Activated T-helper 1 cell treated with anti-CD3 and anti-CD28 coated beads, Interleukin-12 subunit alpha, Interleukin-12 subunit beta, Interleukin-2, Interleukin-4 antibody, amounts not matched to agents 30 ng/mL and 10 ng/mL and 1 ng/mL, durations not matched to agents 14 hours and 24 hours and 36 hours (primary cell): ENCODE measurements at regions not wholly inside any gene's neighbourhood (a gene's known extent, or its start where the extent isn't known, plus 50 kb on each side); places are given as distances from the start of the nearest gene placed in this dataset.
"Not testable (repeated sequence)": the region's sequence is repeated elsewhere in the genome, so short reads cannot be mapped to it uniquely, and the experiment has no call there.

Source experiments
- DNase-seq: peaks from one replicate; pipeline ENCODE4 v3.0.0; 2021; ENCODE audit warnings: low spot score
- H3K27ac Mint-ChIP-seq: one replicate; pipeline ENCODE4 v1.8.0; 2021; ENCODE audit warnings: mild to moderate bottlenecking, mixed read lengths
- H3K27me3 Mint-ChIP-seq: one replicate; pipeline ENCODE4 v1.8.0; 2022; ENCODE audit warnings: mild to moderate bottlenecking, moderate library complexity, mixed read lengths; ENCODE audit not compliant: insufficient read depth
- H3K36me3 Mint-ChIP-seq: one replicate; pipeline ENCODE4 v1.8.0; 2021; ENCODE audit warnings: low read depth, mixed read lengths
- H3K4me1 Mint-ChIP-seq: one replicate; pipeline ENCODE4 v1.8.0; 2021; ENCODE audit warnings: low read depth, mixed read lengths
- H3K4me3 Mint-ChIP-seq: one replicate; pipeline ENCODE4 v1.8.0; 2021; ENCODE audit warnings: mild to moderate bottlenecking, moderate library complexity, mixed read lengths
- H3K9me3 Mint-ChIP-seq: one replicate; pipeline ENCODE4 v1.8.0; 2021; ENCODE audit warnings: mixed read lengths
- intact Hi-C: fragments of 100-400 bp; cut with micrococcal nuclease; formaldehyde crosslinking; loops from one replicate; pipeline ENCODE4 v1.15.1; 2024

DNA sequence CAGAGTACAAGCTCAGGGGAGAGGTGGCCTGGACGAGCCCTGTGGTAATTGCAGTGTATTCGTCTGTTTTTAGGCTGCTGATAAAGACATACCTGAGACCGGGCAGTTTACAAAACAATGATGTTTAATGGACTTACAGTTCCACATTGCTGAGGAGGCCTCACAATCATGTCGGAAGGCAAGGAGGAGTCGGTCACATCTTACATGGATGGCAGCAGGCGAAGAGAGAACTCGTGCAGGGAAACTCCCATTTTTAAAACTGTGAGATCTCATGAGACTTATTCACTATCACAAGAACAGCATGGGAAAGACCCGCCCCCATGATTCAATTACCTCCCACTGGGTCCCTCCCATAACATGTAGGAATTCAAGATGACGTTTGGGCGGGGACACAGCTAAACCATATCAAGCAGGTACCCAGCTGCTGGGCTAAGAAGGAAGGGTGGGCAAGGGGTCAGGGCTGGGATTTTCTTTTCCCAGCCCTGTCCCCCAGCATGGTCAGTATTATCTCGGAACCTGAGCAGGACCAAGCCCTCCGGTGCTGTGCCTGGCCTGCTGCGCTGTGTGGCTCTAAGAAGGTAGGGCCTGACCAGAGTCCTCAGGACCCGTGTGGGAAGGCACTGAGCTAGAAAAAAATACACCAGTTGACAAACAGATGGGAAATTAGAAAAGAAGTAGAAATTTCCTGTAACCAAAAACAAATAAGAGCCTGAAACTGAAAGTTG, 78.6 kb upstream of the SH3BP4 start:
- no peak overlapping the region for H3K4me3 Mint-ChIP-seq
- DNase-seq = no peak
- H3K9me3 Mint-ChIP-seq = no peaks in the 10 kb centered on the region
- H3K4me1 Mint-ChIP-seq = peaks cover 4% of the 10 kb centered on the region
- peaks cover 4% of the 10 kb centered on the region for H3K27me3 Mint-ChIP-seq
- no peak overlapping the region for H3K27ac Mint-ChIP-seq
- intact Hi-C loops = no loop called here
- no peaks in the 10 kb centered on the region for H3K36me3 Mint-ChIP-seq

DNA sequence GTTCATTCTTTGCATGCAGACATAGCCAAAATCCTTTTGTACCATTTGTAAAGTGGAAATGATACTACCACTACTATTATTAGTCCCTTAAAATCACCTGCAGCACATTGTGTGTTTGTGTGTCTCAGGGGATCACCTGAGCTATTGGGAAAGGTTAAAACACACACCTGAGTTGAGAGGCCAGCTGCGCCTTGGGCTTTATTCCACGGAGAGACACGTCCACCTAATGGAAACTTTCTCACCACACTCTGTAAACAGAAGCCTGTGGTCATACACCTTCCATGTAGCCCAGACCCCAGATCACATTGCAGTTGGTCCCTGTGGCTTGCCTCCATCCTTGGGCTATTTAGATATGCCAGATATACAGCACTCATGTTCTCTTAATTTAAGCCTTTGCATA, 81.8 kb upstream of the SH3BP4 start:
- Mint-ChIP-seq H3K4me3 (no peak overlapping the region), H3K4me1 (peaks cover 2% of the 10 kb centered on the region), H3K36me3 (no peaks in the 10 kb centered on the region), H3K27ac (no peak overlapping the region), H3K9me3 (peaks cover 9% of the 10 kb centered on the region), H3K27me3 (no peaks in the 10 kb centered on the region)
- no peak for DNase-seq
- intact Hi-C loops = no loop called here

DNA sequence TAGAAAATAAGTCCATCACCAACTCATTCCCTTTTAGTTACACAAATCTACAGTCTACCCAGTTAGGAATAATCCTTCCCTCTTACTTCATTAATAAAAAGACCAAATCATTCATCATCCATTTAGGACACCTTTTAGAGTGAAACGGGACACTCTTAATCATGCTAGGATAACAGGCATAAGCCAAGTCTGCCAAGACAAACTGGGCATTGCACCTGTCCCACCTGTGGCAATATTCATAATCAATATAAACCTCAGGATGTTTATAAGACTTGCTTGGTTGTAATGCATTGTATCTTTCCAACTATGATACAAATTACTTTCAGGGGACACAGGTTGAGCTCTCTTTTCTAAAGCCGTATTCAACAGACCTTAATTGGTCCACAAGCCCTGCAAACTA, 82.7 kb upstream of the SH3BP4 start:
- Mint-ChIP-seq H3K27me3 (no peaks in the 10 kb centered on the region), H3K27ac (no peak overlapping the region), H3K36me3 (no peaks in the 10 kb centered on the region), H3K9me3 (peaks cover 9% of the 10 kb centered on the region), H3K4me1 (no peaks in the 10 kb centered on the region), H3K4me3 (no peak overlapping the region)
- no peak for DNase-seq
- intact Hi-C loops = no loop called here

DNA sequence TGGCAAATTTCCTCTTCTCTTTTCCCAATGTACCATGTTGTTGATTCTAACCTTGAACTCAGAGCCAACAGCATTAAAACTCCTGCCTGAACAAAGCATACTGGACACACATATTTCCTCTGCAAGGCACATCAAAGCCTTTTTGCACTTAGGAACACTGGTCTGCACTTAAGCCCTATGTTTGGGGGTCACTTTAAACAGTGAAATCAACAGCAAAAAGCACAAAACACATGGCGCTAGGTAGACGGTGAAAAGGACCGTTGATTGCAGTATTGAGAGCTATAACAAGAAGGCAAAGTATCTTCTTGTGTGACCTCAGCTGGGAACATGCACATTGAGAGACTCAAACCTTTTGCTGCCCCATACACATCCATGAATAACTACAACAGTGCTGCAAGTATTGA, 83.9 kb upstream of the SH3BP4 start:
- no peaks in the 10 kb centered on the region for H3K27me3 Mint-ChIP-seq
- H3K4me1 Mint-ChIP-seq = no peaks in the 10 kb centered on the region
- intact Hi-C loops = no loop called here
- no peaks in the 10 kb centered on the region for H3K36me3 Mint-ChIP-seq
- DNase-seq = no peak
- H3K9me3 Mint-ChIP-seq = peaks cover 9% of the 10 kb centered on the region
- H3K4me3 Mint-ChIP-seq = no peak overlapping the region
- H3K27ac Mint-ChIP-seq = no peak overlapping the region

DNA sequence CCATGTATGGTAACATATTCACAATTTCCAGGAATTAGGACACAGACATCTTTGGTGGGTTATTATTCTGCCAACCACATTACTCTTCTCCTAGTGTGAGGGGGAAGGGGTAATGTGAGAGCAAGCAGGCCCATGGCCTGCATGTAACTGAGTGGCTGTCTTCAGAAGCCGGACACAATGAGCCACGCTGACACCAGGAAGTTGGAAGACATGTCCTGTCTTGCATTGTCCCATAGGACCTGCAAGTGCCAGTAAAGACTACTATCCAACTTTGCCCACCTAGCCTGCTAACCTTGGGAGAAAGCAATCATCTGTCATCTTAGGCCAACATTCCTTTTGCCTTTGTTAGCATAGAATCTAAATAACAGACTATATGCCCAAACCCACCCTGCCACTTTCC, 86.2 kb upstream of the SH3BP4 start:
- H3K9me3 Mint-ChIP-seq = peaks cover 9% of the 10 kb centered on the region
- H3K36me3 Mint-ChIP-seq = no peaks in the 10 kb centered on the region
- intact Hi-C loops = no loop called here
- no peaks in the 10 kb centered on the region for H3K27me3 Mint-ChIP-seq
- no peak overlapping the region for H3K27ac Mint-ChIP-seq
- DNase-seq = no peak
- no peaks in the 10 kb centered on the region for H3K4me1 Mint-ChIP-seq
- no peak overlapping the region for H3K4me3 Mint-ChIP-seq

DNA sequence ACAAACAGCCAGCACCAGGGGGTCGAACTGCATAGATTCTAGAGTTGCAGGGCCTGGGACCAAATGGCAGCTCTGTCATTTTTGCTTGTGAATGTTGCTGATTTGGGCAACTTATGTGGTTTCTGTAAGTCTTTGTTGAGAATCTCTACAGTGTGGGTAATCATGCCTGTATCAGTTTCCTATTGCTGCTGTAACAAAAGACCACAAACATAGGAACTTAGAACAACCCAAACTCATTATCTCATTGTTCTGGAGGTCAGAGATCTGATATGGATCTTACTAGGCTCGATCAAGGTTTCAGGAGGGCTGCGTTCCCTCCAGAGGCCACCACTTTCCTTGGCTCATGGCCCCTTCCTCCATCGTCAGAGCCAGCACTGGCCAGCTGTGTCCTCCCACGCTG, 86.8 kb upstream of the SH3BP4 start:
- H3K36me3 Mint-ChIP-seq = no peaks in the 10 kb centered on the region
- intact Hi-C loops = no loop called here
- no peak for DNase-seq
- no peaks in the 10 kb centered on the region for H3K4me1 Mint-ChIP-seq
- H3K9me3 Mint-ChIP-seq = peaks cover 9% of the 10 kb centered on the region
- H3K4me3 Mint-ChIP-seq = no peak overlapping the region
- no peak overlapping the region for H3K27ac Mint-ChIP-seq
- no peaks in the 10 kb centered on the region for H3K27me3 Mint-ChIP-seq

DNA sequence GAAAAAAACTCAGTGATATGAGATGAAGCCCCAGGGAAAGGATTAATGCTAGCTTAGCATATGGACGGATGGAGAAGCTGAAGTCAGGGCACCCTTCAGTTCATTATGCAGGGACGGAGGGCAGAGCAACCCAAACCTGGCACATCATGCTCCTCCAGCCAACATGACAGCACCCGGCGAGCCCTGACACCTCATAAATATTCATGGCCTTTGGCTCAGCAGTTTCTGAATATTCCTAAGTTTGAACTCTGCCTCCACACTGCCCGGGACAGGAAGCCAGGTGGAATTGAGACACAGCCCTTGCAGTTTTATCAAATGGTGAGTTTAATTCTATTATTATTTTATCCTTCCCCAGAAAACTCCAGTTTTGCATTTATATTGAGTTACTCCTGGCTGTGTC, 87.3 kb upstream of the SH3BP4 start:
- H3K4me3 Mint-ChIP-seq = no peak overlapping the region
- peaks cover 9% of the 10 kb centered on the region for H3K9me3 Mint-ChIP-seq
- H3K27me3 Mint-ChIP-seq = no peaks in the 10 kb centered on the region
- H3K4me1 Mint-ChIP-seq = no peaks in the 10 kb centered on the region
- no peaks in the 10 kb centered on the region for H3K36me3 Mint-ChIP-seq
- intact Hi-C loops = no loop called here
- no peak overlapping the region for H3K27ac Mint-ChIP-seq
- no peak for DNase-seq

DNA sequence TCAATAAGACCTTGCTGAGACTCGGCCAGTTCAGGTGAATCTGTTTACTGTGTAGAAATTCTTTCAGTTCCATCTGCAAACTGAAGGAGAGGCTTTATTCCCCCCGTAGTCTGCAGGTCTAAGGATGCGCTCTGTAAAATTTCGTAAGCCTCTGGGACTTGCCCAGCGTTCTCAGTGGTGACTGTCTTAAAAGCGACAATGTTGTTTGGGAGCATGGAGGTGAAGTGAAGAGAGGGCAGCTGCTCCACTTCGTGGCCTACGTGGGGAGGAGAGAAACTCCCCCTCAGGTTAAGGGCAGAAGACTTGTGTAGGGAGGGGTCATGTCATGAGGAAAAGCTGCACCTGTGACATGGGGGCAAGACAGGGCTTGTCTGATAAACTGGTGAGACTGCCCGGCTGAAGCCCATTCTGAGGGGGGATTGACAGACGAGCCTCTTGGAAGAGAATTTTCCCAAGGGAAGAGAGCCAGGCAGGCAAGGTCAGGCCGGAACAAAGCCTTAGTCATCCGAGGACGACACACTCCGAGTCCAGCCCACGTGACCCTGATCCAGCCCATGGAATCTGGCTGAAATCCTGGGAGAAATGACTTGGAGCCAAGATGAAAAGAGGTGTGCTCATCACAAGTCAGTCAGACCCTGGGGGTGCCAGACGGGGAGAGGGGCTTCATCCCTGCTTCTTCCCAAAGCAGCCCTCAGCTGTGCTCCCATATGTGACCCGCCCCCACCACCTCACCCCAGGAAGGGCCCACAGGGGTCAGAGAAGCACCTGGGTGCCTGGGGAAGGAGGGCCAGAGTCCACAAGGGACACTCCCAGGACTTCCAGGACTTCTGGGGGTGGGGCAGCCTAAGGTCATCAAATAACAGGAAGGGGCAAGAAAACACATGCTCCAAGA, 88.5 kb upstream of the SH3BP4 start:
- no peak for DNase-seq
- intact Hi-C loops = no loop called here
- H3K4me3 Mint-ChIP-seq = no peak overlapping the region
- no peaks in the 10 kb centered on the region for H3K36me3 Mint-ChIP-seq
- no peak overlapping the region for H3K27ac Mint-ChIP-seq
- H3K4me1 Mint-ChIP-seq = no peaks in the 10 kb centered on the region
- H3K9me3 Mint-ChIP-seq = peaks cover 9% of the 10 kb centered on the region
- H3K27me3 Mint-ChIP-seq = no peaks in the 10 kb centered on the region

DNA sequence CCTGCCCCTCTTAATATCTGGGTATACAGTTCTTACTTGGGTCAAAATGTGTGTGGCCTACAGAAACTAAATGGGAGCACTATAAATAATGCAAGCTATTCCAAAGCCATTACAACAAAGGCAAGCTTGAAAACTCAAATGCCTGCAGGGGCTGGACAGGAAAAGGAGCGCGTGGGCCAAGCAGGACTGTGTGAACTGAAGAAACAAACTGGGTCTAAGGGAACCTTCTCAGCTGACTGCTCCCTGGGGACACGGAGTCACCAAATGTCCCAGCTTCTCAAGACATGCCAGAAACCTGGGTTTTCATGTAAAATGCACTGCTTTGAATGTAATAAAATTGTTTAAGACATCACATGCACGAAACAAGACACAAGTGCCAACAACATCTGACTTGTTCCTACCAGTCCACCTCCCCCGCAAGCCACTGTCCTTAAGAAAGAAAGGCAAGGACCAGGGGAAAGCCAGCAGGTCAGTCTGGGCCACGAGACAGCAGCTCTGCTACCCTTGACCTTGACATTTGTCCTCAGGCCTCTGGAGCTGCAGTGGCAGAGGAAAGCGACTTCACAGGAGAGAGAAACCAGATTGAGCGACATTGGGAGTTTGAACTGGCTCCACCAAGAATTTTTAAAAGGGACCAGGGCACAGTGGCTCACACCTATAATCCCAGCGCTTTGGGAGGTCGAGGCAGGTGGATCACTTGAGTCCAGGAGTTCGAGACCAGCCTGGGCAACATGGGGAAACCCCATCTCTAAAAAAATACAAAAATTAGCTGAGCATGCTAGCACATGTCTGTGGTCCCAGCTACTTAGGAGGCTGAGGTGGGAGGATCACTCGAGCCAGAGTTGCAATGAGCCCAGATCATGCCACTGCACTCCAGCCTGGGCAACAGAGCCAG, 89.7 kb upstream of the SH3BP4 start:
- Mint-ChIP-seq H3K27me3 (no peaks in the 10 kb centered on the region), H3K36me3 (no peaks in the 10 kb centered on the region), H3K4me3 (no peak overlapping the region), H3K4me1 (no peaks in the 10 kb centered on the region), H3K27ac (no peak overlapping the region), H3K9me3 (peaks cover 9% of the 10 kb centered on the region)
- no peak for DNase-seq
- intact Hi-C loops = no loop called here

DNA sequence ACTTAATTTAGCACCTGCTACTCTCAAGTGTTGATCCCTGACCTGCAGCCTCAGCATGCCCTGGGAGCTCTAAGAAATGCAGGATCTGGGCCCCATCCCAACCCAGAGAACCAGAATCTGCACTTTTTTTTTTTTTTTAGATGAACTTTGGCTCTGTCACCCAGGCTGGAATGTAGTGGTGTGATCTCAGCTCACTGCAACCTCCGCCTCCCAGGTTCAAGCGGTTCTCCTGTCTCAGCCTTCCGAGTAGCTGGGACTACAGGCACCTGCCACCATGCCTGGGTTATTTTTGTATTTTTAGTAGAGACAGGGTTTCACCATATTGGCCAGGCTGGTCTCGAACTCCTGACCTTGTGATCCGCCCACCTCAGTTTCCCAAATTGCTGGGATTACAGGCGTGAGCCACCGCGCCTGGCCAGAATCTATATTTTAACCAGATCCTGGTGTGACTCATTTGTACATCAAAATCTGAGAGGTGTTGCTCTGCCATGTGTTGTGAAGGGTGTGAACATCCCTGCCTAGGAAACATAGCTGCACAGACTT, 92.4 kb upstream of the SH3BP4 start:
- H3K4me3 Mint-ChIP-seq, DNase-seq, intact Hi-C loops, H3K36me3 Mint-ChIP-seq, H3K9me3 Mint-ChIP-seq, H3K27me3 Mint-ChIP-seq, H3K4me1 Mint-ChIP-seq, H3K27ac Mint-ChIP-seq: not testable (repeated sequence)

DNA sequence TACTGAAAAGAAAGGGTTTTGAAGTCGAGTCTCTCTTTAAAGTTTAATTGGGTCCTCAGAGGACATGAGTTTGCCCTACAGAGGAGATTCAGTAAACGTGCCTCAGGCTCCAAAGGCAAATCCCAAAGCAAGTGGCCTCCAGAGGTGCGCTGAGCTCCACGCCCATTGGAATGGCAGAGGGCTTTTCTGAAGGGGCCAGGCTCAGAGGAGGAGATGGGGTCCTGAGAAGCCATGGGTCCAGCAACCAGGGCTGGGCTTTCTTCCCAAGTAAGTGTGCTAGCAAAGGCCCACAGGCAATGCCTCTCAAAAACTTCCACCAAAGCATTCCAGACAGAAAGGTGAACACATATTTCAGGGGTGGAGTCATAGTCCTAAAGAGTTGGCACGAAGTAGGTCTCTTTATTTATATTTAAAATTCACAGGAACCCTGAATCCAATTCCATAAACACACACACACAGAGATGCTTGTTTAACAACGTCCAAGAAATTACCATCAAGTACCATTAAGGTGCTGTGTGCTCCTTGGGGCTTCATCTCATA, 93.0 kb upstream of the SH3BP4 start:
- Mint-ChIP-seq H3K9me3 (no peaks in the 10 kb centered on the region), H3K27ac (no peak overlapping the region), H3K36me3 (no peaks in the 10 kb centered on the region), H3K27me3 (no peaks in the 10 kb centered on the region), H3K4me1 (no peaks in the 10 kb centered on the region), H3K4me3 (no peak overlapping the region)
- intact Hi-C loops = no loop called here
- no peak for DNase-seq

DNA sequence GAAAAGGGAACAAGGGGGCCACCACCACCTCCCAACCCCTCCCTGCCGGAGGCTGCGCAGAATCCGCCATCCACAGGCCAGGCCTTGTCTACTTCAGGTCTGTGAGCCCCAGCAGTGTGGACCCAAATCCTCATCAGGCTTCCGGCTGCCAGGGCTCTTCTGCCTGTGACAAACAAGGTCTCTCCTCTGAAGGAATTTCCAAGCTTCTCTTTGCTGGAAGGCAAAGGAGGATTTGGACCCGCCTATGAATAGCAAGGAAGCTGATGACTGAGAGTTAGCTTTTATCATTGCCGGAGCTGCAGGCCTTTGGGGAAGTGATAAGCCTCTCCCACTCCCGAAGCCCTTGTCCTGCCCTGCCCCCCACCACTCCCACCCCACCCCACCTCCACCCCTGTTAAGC, 93.7 kb upstream of the SH3BP4 start:
- Mint-ChIP-seq H3K4me1 (no peaks in the 10 kb centered on the region), H3K36me3 (no peaks in the 10 kb centered on the region), H3K9me3 (no peaks in the 10 kb centered on the region), H3K27me3 (no peaks in the 10 kb centered on the region), H3K27ac (no peak overlapping the region), H3K4me3 (no peak overlapping the region)
- DNase-seq = no peak
- intact Hi-C loops = no loop called here
